ENCODE measurements at regions not wholly inside any gene's neighbourhood (a gene's known extent, or its start where the extent isn't known, plus 50 kb on each side); places are given as distances from the start of the nearest gene placed in this dataset.

DNA sequence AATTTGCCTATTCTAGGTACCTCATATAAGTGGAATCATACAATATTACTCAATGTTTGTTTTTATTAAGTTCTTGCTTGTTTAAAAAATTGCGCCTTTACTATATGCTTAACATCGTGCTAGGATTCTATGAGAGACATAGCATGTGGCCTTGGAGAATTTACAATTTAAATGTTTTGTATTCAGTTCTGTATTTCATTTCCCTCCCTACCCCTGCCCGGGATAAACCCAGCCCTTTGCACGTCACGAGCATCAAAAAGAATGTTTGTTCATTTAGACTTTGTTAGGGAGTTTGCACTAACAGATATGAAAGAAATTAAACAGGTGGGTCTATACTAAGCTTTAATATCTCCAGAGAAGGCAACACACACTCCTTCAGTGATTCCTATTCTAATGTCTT lies 75.7 kb downstream of the C18orf54 start:
- TF ChIP-seq, protein P1, sequence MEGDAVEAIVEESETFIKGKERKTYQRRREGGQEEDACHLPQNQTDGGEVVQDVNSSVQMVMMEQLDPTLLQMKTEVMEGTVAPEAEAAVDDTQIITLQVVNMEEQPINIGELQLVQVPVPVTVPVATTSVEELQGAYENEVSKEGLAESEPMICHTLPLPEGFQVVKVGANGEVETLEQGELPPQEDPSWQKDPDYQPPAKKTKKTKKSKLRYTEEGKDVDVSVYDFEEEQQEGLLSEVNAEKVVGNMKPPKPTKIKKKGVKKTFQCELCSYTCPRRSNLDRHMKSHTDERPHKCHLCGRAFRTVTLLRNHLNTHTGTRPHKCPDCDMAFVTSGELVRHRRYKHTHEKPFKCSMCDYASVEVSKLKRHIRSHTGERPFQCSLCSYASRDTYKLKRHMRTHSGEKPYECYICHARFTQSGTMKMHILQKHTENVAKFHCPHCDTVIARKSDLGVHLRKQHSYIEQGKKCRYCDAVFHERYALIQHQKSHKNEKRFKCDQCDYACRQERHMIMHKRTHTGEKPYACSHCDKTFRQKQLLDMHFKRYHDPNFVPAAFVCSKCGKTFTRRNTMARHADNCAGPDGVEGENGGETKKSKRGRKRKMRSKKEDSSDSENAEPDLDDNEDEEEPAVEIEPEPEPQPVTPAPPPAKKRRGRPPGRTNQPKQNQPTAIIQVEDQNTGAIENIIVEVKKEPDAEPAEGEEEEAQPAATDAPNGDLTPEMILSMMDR (IDR thresholded peaks at IDR 0.05; ENCODE audit: low read depth, low read length, missing control alignments): no peak
- Histone ChIP-seq H3K36me3 (replicated peaks) (no peaks in the 10 kb centered on the region), H3K4me3 (ENCODE audit: low read depth, low read length) (no peak overlapping the region), H3K27ac (no peak overlapping the region), H3K27me3 (replicated peaks) (no peaks in the 10 kb centered on the region)
- in situ Hi-C loops (cut with HindIII; ENCODE audit: low pct_ligation_motif_present, low sequenced_read_pairs): no loop called here
- no peak for DNase-seq

DNA sequence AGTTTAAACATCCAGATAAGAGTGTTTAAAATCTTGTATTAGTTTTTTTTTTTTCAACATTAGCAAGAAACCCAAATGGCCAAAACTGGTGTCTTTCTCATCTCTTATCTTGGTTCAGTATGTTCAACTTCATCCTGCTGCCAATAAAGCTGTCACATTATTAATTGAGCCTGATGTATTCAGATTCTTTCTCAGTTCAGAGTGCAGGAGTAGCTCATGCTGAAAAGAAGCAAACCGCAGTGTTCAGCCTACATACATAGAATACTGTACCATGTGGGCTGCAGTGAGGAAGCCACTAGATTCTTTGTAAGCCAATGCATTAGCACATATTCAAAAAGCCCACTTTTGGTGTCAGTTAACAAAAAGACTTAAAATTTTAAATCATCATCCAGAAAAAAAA lies 76.2 kb downstream of the C18orf54 start:
- DNase-seq: no peak
- TF ChIP-seq, protein P1 (IDR thresholded peaks at IDR 0.05; ENCODE audit: low read depth, low read length, missing control alignments): no peak
- Histone ChIP-seq H3K27me3 (replicated peaks) (no peaks in the 10 kb centered on the region), H3K4me3 (ENCODE audit: low read depth, low read length) (no peak overlapping the region), H3K27ac (no peak overlapping the region), H3K36me3 (replicated peaks) (no peaks in the 10 kb centered on the region)
- in situ Hi-C loops (cut with HindIII; ENCODE audit: low pct_ligation_motif_present, low sequenced_read_pairs): no loop called here

DNA sequence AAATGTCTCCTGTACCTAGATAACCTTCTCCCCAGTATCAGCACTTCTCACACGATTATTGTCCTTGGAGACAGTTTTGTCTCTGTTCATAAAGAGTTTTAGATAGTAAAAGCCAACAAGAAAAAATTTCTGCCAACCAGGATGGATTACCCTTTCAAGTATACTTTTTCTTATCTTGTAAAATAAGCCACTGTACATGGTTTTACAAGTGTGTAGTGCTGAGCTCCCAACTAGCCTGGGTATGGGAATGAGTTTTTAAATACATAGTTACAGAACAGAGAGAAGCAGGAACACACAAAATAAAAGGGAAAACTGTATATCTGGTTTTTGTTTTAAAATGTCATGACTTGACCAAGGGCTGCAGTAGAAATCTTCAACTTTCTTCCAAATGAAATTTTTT lies 76.7 kb downstream of the C18orf54 start:
- H3K36me3 ChIP-seq (replicated peaks): no peaks in the 10 kb centered on the region
- DNase-seq: no peak
- no peak overlapping the region for H3K27ac ChIP-seq
- in situ Hi-C loops (cut with HindIII; ENCODE audit: low pct_ligation_motif_present, low sequenced_read_pairs): no loop called here
- H3K4me3 ChIP-seq (ENCODE audit: low read depth, low read length): no peak overlapping the region
- TF ChIP-seq, protein P1 (IDR thresholded peaks at IDR 0.05; ENCODE audit: low read depth, low read length, missing control alignments): no peak
- H3K27me3 ChIP-seq (replicated peaks): no peaks in the 10 kb centered on the region

DNA sequence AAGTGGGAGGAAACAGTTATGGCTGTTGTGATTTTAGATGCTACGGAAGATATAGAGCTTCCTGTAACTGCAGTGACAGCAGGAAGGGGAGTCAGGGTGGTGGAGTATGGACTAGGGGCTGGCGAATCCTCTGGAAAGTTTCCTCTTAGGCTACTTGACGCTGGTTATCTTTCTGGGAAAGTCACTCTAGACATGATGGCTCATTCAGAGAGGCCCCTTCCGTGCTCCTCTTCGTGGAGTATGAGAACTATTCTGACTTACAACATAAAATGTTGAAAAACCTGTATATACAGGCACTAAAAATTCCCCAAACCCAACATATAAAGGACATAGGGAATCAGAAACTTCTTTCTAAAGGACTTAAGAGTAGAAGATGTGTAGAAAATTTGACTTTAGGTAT lies 78.8 kb downstream of the C18orf54 start:
- Histone ChIP-seq H3K36me3 (replicated peaks) (no peaks in the 10 kb centered on the region), H3K27me3 (replicated peaks) (no peaks in the 10 kb centered on the region), H3K4me3 (ENCODE audit: low read depth, low read length) (no peak overlapping the region), H3K27ac (no peak overlapping the region)
- no peak for DNase-seq
- TF ChIP-seq, protein P1 (IDR thresholded peaks at IDR 0.05; ENCODE audit: low read depth, low read length, missing control alignments): no peak
- in situ Hi-C loops (cut with HindIII; ENCODE audit: low pct_ligation_motif_present, low sequenced_read_pairs): no loop called here

DNA sequence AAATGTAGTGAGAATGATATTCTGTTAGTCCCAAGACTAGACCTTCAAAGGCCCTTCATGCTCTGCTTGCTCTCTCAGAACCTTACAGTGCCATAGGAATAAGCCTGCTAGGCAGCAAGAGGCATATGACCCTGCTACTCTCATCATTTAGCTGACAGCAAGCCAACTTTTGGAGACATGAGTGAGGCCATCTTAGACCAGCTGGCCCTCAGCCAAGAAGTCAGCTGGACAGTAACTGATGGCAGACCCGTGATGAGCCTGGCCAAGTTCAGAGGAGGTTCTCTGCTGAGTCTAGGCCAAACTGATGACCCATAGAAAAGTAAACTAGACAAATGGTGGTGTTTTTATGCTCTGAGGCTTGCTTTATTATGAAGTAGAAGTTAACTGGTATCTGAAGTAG lies 82.6 kb downstream of the C18orf54 start:
- H3K36me3 ChIP-seq (replicated peaks): no peaks in the 10 kb centered on the region
- no peak overlapping the region for H3K4me3 ChIP-seq (ENCODE audit: low read depth, low read length)
- no peak for DNase-seq
- H3K27ac ChIP-seq: no peak overlapping the region
- TF ChIP-seq, protein P1 (IDR thresholded peaks at IDR 0.05; ENCODE audit: low read depth, low read length, missing control alignments): no peak
- no peaks in the 10 kb centered on the region for H3K27me3 ChIP-seq (replicated peaks)
- in situ Hi-C loops (cut with HindIII; ENCODE audit: low pct_ligation_motif_present, low sequenced_read_pairs): no loop called here

DNA sequence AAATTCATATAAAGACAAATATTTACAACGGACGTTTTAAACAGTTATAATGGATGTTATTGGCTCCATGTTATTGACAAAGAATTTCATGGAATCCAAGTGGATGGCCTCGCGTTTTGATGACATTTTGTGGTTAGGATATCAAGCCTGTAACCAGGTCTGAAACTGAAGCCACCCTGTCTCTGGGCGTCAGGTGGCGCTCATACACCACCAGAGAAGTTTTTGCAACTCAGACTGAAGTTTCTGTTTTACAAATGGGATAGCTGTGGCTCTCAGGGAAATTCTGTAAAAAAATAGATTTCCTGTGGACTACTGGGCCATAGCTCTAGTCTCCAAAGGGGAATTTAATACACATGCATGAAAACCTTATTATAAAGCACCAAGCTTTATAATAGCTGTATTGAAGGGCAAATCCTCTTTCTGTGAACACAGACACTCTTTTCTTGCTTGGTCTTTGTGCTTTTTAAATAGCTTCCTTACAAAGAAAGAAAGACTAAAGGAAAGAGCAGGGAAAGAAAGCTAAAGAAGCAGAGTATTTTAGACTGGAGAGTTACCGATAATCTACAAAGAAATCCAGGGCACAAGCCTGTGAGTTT lies 86.7 kb downstream of the C18orf54 start:
- H3K4me3 ChIP-seq (ENCODE audit: low read depth, low read length): no peak overlapping the region
- in situ Hi-C loops (cut with HindIII; ENCODE audit: low pct_ligation_motif_present, low sequenced_read_pairs): no loop called here
- TF ChIP-seq, protein P1 (IDR thresholded peaks at IDR 0.05; ENCODE audit: low read depth, low read length, missing control alignments): peak; percentile 90
- H3K27ac ChIP-seq: no peak overlapping the region
- DNase-seq: peak; percentile 68
- H3K36me3 ChIP-seq (replicated peaks): no peaks in the 10 kb centered on the region
- no peaks in the 10 kb centered on the region for H3K27me3 ChIP-seq (replicated peaks)
